Epithelial cell of proximal tubule (primary cell): ENCODE measurements at regions not wholly inside any gene's neighbourhood (a gene's known extent, or its start where the extent isn't known, plus 50 kb on each side); places are given as distances from the start of the nearest gene placed in this dataset.
"Not testable (repeated sequence)": the region's sequence is repeated elsewhere in the genome, so short reads cannot be mapped to it uniquely, and the experiment has no call there.

Source experiments
- DNase-seq: peaks from one replicate; pipeline ENCODE4 v3.0.0-alpha.2; 2011; ENCODE audit warnings: low read depth
- H3K4me3 ChIP-seq: 2 replicates; pipeline ENCODE4 v1.5.1; 2011; ENCODE audit warnings: low read depth, mild to moderate bottlenecking, low read length
- TF ChIP-seq, protein P1 (sequence below): conservative IDR thresholded peaks from 2 replicates; pipeline ENCODE4 v1.5.1; 2012; ENCODE audit warnings: low read depth, mild to moderate bottlenecking, low read length

DNA sequence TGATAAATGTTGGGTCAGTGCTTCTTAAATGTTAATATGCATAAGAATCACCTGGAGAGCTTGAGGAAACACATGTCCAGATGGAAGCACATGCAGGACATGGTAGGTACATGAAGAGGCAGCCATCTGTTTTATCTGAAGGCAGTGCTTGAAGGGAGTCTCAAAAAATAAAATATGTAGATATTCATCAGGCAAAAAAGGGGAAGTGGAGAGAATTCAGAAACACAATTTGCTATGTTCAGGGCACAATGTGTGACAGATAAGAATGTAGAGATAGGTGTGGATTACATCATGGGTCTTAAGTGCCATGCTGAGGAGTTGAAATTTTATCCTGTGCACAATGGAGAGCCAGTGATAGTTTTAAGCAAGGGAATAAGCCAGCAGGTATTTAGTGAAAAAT is 59.6 kb upstream of the CASK start:
- TF ChIP-seq, protein P1, sequence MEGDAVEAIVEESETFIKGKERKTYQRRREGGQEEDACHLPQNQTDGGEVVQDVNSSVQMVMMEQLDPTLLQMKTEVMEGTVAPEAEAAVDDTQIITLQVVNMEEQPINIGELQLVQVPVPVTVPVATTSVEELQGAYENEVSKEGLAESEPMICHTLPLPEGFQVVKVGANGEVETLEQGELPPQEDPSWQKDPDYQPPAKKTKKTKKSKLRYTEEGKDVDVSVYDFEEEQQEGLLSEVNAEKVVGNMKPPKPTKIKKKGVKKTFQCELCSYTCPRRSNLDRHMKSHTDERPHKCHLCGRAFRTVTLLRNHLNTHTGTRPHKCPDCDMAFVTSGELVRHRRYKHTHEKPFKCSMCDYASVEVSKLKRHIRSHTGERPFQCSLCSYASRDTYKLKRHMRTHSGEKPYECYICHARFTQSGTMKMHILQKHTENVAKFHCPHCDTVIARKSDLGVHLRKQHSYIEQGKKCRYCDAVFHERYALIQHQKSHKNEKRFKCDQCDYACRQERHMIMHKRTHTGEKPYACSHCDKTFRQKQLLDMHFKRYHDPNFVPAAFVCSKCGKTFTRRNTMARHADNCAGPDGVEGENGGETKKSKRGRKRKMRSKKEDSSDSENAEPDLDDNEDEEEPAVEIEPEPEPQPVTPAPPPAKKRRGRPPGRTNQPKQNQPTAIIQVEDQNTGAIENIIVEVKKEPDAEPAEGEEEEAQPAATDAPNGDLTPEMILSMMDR = no peak
- DNase-seq = no peak
- H3K4me3 ChIP-seq = no peak overlapping the region

DNA sequence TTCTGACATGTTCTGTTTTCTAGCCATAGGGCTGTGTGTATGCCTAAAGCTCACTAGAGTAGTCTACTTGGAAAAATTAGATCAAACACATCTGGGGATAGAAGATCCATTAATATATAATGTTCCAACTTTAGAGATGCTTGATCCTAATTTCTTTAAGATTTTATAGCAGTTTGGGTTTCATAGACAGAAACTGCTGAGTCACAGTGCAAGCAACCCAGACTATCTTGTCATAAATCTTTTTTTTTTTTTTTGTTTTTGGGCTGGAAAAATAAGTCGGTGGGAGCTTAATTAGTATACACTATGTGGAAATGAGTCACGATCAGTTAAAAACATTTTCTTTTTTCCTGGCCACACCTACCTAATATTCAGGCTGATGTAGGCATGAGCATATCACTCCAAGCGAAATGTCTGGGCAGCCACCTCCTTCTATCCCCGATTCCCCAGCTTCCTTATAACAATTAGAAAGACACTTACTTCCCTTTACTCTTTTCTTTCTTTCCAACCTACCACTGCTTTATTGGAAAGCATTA is 58.2 kb upstream of the CASK start:
- DNase-seq = no peak
- H3K4me3 ChIP-seq = no peak overlapping the region

DNA sequence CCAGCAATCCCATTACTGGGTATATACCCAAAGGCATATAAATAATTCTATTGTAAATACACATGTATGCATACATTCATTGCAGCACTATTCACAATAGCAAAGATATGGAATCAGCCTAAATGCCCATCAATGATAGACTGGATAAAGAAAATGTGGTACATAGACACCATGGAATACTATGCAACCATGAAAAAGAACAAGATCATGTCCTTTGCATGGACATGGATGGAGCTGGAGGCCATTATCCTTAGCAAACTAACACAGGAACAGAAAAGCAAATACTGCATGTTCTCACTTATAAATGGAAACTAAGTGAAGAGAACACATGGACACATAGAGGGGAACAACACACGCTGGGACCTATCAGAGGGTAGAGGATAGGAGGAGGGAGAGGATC is 51.3 kb upstream of the CASK start:
- H3K4me3 ChIP-seq, DNase-seq: not testable (repeated sequence)

More for the DNA sequence above, 58.2 kb upstream of the CASK start:
- TF ChIP-seq, protein P1 = no peak

DNA sequence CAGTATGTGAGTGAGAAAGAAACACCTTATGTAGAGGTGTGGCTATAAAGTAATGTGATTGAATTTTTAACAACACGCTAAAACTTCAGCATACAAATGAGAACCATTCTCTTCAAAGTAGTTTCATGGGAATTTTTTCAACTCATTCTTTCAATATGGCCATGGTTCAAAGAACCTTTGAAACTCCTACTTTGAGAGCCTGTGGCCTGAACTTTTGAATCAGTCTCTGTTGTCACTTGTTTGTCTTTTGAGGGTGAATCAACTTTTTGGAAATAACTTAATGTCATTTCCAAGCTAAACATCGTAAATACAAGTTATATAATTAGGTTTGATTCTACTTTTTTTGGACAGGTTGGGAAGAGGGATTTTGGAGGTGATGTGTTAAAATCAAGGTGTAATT is 49.9 kb upstream of the CASK start:
- TF ChIP-seq, protein P1 = no peak
- no peak overlapping the region for H3K4me3 ChIP-seq
- no peak for DNase-seq
